Non-pigmented ciliary epithelial cell (primary cell): ENCODE measurements at regions not wholly inside any gene's neighbourhood (a gene's known extent, or its start where the extent isn't known, plus 50 kb on each side); places are given as distances from the start of the nearest gene placed in this dataset.
A peak's percentile ranks its signal among the peaks of the same experiment; 100 is the strongest.
"Not testable (repeated sequence)": the region's sequence is repeated elsewhere in the genome, so short reads cannot be mapped to it uniquely, and the experiment has no call there.

ENCODE experiments used
- DNase-seq: peaks from one replicate; pipeline ENCODE4 v3.0.0-alpha.2; 2010; ENCODE audit warnings: low read depth

GRCh38 chr2:31736695-31737454 lies 156.1 kb upstream of the SRD5A2 start:
- no peak for DNase-seq

- DNase-seq = no peak
Observed at GRCh38 chr2:31735716-31736115, 155.0 kb upstream of the SRD5A2 start.

GRCh38 chr2:31729442-31730092 lies 148.8 kb upstream of the SRD5A2 start:
- peak; percentile 10 for DNase-seq

- DNase-seq = no peak
Observed at GRCh38 chr2:31729065-31729439, 148.3 kb upstream of the SRD5A2 start.

GRCh38 chr2:31728406-31729064 lies 147.8 kb upstream of the SRD5A2 start:
- DNase-seq = no peak

GRCh38 chr2:31726457-31726856 lies 145.7 kb upstream of the SRD5A2 start:
- no peak for DNase-seq

GRCh38 chr2:31725444-31725843 lies 144.7 kb upstream of the SRD5A2 start:
- DNase-seq = no peak

GRCh38 chr2:31711737-31712136 lies 131.0 kb upstream of the SRD5A2 start:
- no peak for DNase-seq

GRCh38 chr2:31710121-31710520 lies 129.4 kb upstream of the SRD5A2 start:
- DNase-seq = no peak

- DNase-seq = no peak
Observed at GRCh38 chr2:31707992-31708391, 127.3 kb upstream of the SRD5A2 start.

GRCh38 chr2:31704561-31705212 lies 123.9 kb upstream of the SRD5A2 start:
- no peak for DNase-seq

- DNase-seq = no peak
Observed at GRCh38 chr2:31703253-31703652, 122.5 kb upstream of the SRD5A2 start.

- DNase-seq = no peak
Observed at GRCh38 chr2:31698722-31699121, 118.0 kb upstream of the SRD5A2 start.

- no peak for DNase-seq
Observed at GRCh38 chr2:31696068-31696467, 115.3 kb upstream of the SRD5A2 start.

GRCh38 chr2:31694444-31694843 lies 113.7 kb upstream of the SRD5A2 start:
- DNase-seq = no peak

- DNase-seq = no peak
Observed at GRCh38 chr2:31693882-31694281, 113.1 kb upstream of the SRD5A2 start.

- no peak for DNase-seq
Observed at GRCh38 chr2:31688282-31688681, 107.5 kb upstream of the SRD5A2 start.

- not testable (repeated sequence) for DNase-seq
Observed at GRCh38 chr2:31683506-31683905, 102.8 kb upstream of the SRD5A2 start.

- DNase-seq = no peak
Observed at GRCh38 chr2:31675485-31675901, 94.8 kb upstream of the SRD5A2 start.

- no peak for DNase-seq
Observed at GRCh38 chr2:31674446-31674845, 93.7 kb upstream of the SRD5A2 start.

GRCh38 chr2:31666878-31667277 lies 86.1 kb upstream of the SRD5A2 start:
- DNase-seq = no peak

GRCh38 chr2:31664949-31665724 lies 84.4 kb upstream of the SRD5A2 start:
- no peak for DNase-seq
